GM12874 (cell line): ENCODE measurements at regions not wholly inside any gene's neighbourhood (a gene's known extent, or its start where the extent isn't known, plus 50 kb on each side); places are given as distances from the start of the nearest gene placed in this dataset.

ENCODE experiments used
- CTCF ChIP-seq: IDR thresholded peaks from 2 replicates; pipeline ENCODE4 v1.5.1; 2011; ENCODE audit warnings: low read depth, mild to moderate bottlenecking, control low read depth, low read length, moderate library complexity; ENCODE audit not compliant: insufficient read depth

GRCh38 chr2:16061441-16062217 is 121.3 kb downstream of the MYCN start:
- TF ChIP-seq CTCF, result no peak

GRCh38 chr2:16060936-16061338 is 120.6 kb downstream of the MYCN start:
- TF ChIP-seq CTCF, result no peak

- TF ChIP-seq CTCF, result no peak
Observed at GRCh38 chr2:16060125-16060935, 120.0 kb downstream of the MYCN start.

- TF ChIP-seq CTCF, result no peak
Observed at GRCh38 chr2:16059393-16060016, 119.2 kb downstream of the MYCN start.

- TF ChIP-seq CTCF, result no peak
Observed at GRCh38 chr2:16058747-16059358, 118.5 kb downstream of the MYCN start.

- TF ChIP-seq CTCF, result no peak
Observed at GRCh38 chr2:16058256-16058655, 117.9 kb downstream of the MYCN start.

GRCh38 chr2:16057661-16058060 is 117.3 kb downstream of the MYCN start:
- TF ChIP-seq CTCF, result no peak
